ENCODE measurements at regions not wholly inside any gene's neighbourhood (a gene's known extent, or its start where the extent isn't known, plus 50 kb on each side); places are given as distances from the start of the nearest gene placed in this dataset.

- intact Hi-C loops (cut with micrococcal nuclease) = no loop called here
- H3K4me3 Mint-ChIP-seq = no peak overlapping the region
- Histone ChIP-seq H3K4me2 (replicated peaks; ENCODE audit: low read depth, low read length, poor library complexity, severe bottlenecking) (no peak overlapping the region), H3K79me2 (ENCODE audit: control insufficient read depth, insufficient read depth, low read length) (no peaks in the 10 kb centered on the region), H3K27ac (ENCODE audit: low read length in 2 of 2) (no peak overlapping the region), H2AFZ (ENCODE audit: insufficient read depth, low read depth, low read length, poor library complexity, severe bottlenecking) (no peak overlapping the region), H3K4me3 (ENCODE audit: control extremely low read depth in 1 of 5, extremely low read depth in 1 of 5, insufficient read depth in 1 of 5, low read depth in 2 of 5, low read length in 4 of 5) (no peak overlapping the region), H3K36me3 (replicated peaks in 1 of 2; ENCODE audit: control extremely low read depth in 1 of 2, control insufficient read depth in 1 of 2, extremely low read depth in 1 of 2, insufficient read depth in 2 of 2, low read length in 1 of 2) (no peaks in the 10 kb centered on the region), H3K9me3 (ENCODE audit: control extremely low read depth in 1 of 3, control insufficient read depth in 2 of 3, insufficient read depth in 1 of 3, low read length in 2 of 3) (no peaks in the 10 kb centered on the region), H3K9ac (ENCODE audit: low read length) (no peak overlapping the region), H3K4me1 (ENCODE audit: control insufficient read depth in 2 of 2, insufficient read depth in 2 of 2, low read length in 2 of 2) (no peaks in the 10 kb centered on the region), H4K20me1 (ENCODE audit: control insufficient read depth, insufficient read depth, low read length, poor library complexity, severe bottlenecking) (no peaks in the 10 kb centered on the region), H3K27me3 (replicated peaks in 1 of 4; ENCODE audit: control extremely low read depth in 1 of 4, control insufficient read depth in 3 of 4, insufficient read depth in 4 of 4, low read length in 3 of 4) (no peaks in the 10 kb centered on the region)
- no peaks in the 10 kb centered on the region for H3K9me3 Mint-ChIP-seq (ENCODE audit: insufficient read depth)
- peaks cover 22% of the 10 kb centered on the region for H3K27me3 Mint-ChIP-seq
- DNase-seq (no peak), ATAC-seq (ENCODE audit: low read depth) (no peak)
- no peak overlapping the region for H3K27ac Mint-ChIP-seq
- TF ChIP-seq CTCF (IDR thresholded peaks at IDR 0.05) (no peak), EZH2 (IDR thresholded peaks at IDR 0.05; ENCODE audit: borderline replicate concordance, insufficient read depth, low read depth, low read length, poor library complexity, severe bottlenecking) (no peak)
- H3K4me1 Mint-ChIP-seq = no peaks in the 10 kb centered on the region
- POLR2A ChIA-PET = no interaction called here
- 82% methylated on average over 16 of the region's 20 CpGs for WGBS (ENCODE audit: insufficient coverage)
- CTCF ChIA-PET = no interaction called here
These were observed 300.3 kb downstream of the NPHP4 start for GRCh38 chr1:5691795-5692509.

- ChIA-PET POLR2A (no interaction called here), CTCF (no interaction called here)
- no peak for DNase-seq
- H3K4me3 ChIP-seq (ENCODE audit: control extremely low read depth in 1 of 5, extremely low read depth in 1 of 5, insufficient read depth in 1 of 5, low read depth in 2 of 5, low read length in 4 of 5) = no peak overlapping the region
- Mint-ChIP-seq H3K9me3 (ENCODE audit: insufficient read depth) (no peaks in the 10 kb centered on the region), H3K27me3 (peaks cover 29% of the 10 kb centered on the region), H3K27ac (no peak overlapping the region), H3K4me1 (no peaks in the 10 kb centered on the region), H3K4me3 (no peak overlapping the region)
- WGBS (ENCODE audit: insufficient coverage) = 88% methylated on average over 8 of the region's 13 CpGs
- no peaks in the 10 kb centered on the region for H3K27me3 ChIP-seq (replicated peaks in 1 of 4; ENCODE audit: control extremely low read depth in 1 of 4, control insufficient read depth in 3 of 4, insufficient read depth in 4 of 4, low read length in 3 of 4)
- no peaks in the 10 kb centered on the region for H3K36me3 ChIP-seq (replicated peaks in 1 of 2; ENCODE audit: control extremely low read depth in 1 of 2, control insufficient read depth in 1 of 2, extremely low read depth in 1 of 2, insufficient read depth in 2 of 2, low read length in 1 of 2)
- H2AFZ ChIP-seq (ENCODE audit: insufficient read depth, low read depth, low read length, poor library complexity, severe bottlenecking) = no peak overlapping the region
- H3K9me3 ChIP-seq (ENCODE audit: control extremely low read depth in 1 of 3, control insufficient read depth in 2 of 3, insufficient read depth in 1 of 3, low read length in 2 of 3) = no peaks in the 10 kb centered on the region
- intact Hi-C loops (cut with micrococcal nuclease) = no loop called here
- no peaks in the 10 kb centered on the region for H3K4me1 ChIP-seq (ENCODE audit: control insufficient read depth in 2 of 2, insufficient read depth in 2 of 2, low read length in 2 of 2)
- no peaks in the 10 kb centered on the region for H3K79me2 ChIP-seq (ENCODE audit: control insufficient read depth, insufficient read depth, low read length)
- H3K9ac ChIP-seq (ENCODE audit: low read length) = no peak overlapping the region
- TF ChIP-seq CTCF (IDR thresholded peaks at IDR 0.05) (no peak), EZH2 (IDR thresholded peaks at IDR 0.05; ENCODE audit: borderline replicate concordance, insufficient read depth, low read depth, low read length, poor library complexity, severe bottlenecking) (no peak)
- H4K20me1 ChIP-seq (ENCODE audit: control insufficient read depth, insufficient read depth, low read length, poor library complexity, severe bottlenecking) = no peaks in the 10 kb centered on the region
- ATAC-seq (ENCODE audit: low read depth) = no peak
- H3K27ac ChIP-seq (ENCODE audit: low read length in 2 of 2) = no peak overlapping the region
- H3K4me2 ChIP-seq (replicated peaks; ENCODE audit: low read depth, low read length, poor library complexity, severe bottlenecking) = no peak overlapping the region
These were observed 301.3 kb downstream of the NPHP4 start for GRCh38 chr1:5690898-5691297.
